ENCODE measurements at regions not wholly inside any gene's neighbourhood (a gene's known extent, or its start where the extent isn't known, plus 50 kb on each side); places are given as distances from the start of the nearest gene placed in this dataset.

- TF ChIP-seq SP1 (CRISPR knock-in tag; IDR thresholded peaks at IDR 0.05), result no peak
- TF ChIP-seq YY1 (IDR thresholded peaks at IDR 0.05; ENCODE audit: borderline replicate concordance in 1 of 3, control insufficient read depth in 1 of 3, extremely low read depth in 1 of 3, insufficient read depth in 3 of 3, insufficient read length in 1 of 3, insufficient replicate concordance in 2 of 3, low read depth in 1 of 3, low read length in 2 of 3), result no peak
- no peak for TF ChIP-seq CTCF (IDR thresholded peaks at IDR 0.05 in 2 of 3, conservative IDR thresholded peaks at IDR 0.05 in 1 of 3; ENCODE audit: insufficient read depth in 2 of 3, low read depth in 1 of 3, low read length in 3 of 3)
- no peak for TF ChIP-seq POLR3A (IDR thresholded peaks at IDR 0.05; ENCODE audit: borderline replicate concordance, extremely low read depth, insufficient read depth, insufficient read length)
- TF ChIP-seq POLR2AphosphoS5 (IDR thresholded peaks at IDR 0.05; ENCODE audit: control insufficient read depth, insufficient read depth, low read depth, low read length), result no peak
These were observed 244.2 kb upstream of the CRY1 start for GRCh38 chr12:107337346-107338095.
